Fibroblast of mammary gland (primary cell): ENCODE measurements at regions not wholly inside any gene's neighbourhood (a gene's known extent, or its start where the extent isn't known, plus 50 kb on each side); places are given as distances from the start of the nearest gene placed in this dataset.

Source experiments
- DNase-seq: peaks from one replicate; pipeline ENCODE4 v3.0.0-alpha.2; 2010; ENCODE audit warnings: low read depth
- H3K4me3 ChIP-seq: 2 replicates; pipeline ENCODE4 v1.5.1; 2011; ENCODE audit warnings: low read depth, mild to moderate bottlenecking, low read length, moderate library complexity; ENCODE audit not compliant: control insufficient read depth
- TF ChIP-seq, protein P1 (sequence below): conservative IDR thresholded peaks from 2 replicates; pipeline ENCODE4 v1.5.1; 2011; ENCODE audit warnings: low read depth, low read length, inconsistent platforms; ENCODE audit not compliant: control insufficient read depth, insufficient read depth

GRCh38 chr14:85205875-85206274 lies 324.1 kb upstream of the FLRT2 start:
- TF ChIP-seq, protein P1, sequence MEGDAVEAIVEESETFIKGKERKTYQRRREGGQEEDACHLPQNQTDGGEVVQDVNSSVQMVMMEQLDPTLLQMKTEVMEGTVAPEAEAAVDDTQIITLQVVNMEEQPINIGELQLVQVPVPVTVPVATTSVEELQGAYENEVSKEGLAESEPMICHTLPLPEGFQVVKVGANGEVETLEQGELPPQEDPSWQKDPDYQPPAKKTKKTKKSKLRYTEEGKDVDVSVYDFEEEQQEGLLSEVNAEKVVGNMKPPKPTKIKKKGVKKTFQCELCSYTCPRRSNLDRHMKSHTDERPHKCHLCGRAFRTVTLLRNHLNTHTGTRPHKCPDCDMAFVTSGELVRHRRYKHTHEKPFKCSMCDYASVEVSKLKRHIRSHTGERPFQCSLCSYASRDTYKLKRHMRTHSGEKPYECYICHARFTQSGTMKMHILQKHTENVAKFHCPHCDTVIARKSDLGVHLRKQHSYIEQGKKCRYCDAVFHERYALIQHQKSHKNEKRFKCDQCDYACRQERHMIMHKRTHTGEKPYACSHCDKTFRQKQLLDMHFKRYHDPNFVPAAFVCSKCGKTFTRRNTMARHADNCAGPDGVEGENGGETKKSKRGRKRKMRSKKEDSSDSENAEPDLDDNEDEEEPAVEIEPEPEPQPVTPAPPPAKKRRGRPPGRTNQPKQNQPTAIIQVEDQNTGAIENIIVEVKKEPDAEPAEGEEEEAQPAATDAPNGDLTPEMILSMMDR = no peak
- H3K4me3 ChIP-seq = no peak overlapping the region
- DNase-seq = no peak

GRCh38 chr14:85214471-85214870 lies 315.5 kb upstream of the FLRT2 start:
- peak; percentile 64 for DNase-seq
- no peak overlapping the region for H3K4me3 ChIP-seq
- TF ChIP-seq, protein P1 = no peak

GRCh38 chr14:85217412-85217811 lies 312.5 kb upstream of the FLRT2 start:
- TF ChIP-seq, protein P1 = no peak
- peak; percentile 24 for DNase-seq
- no peak overlapping the region for H3K4me3 ChIP-seq

GRCh38 chr14:85218982-85219381 lies 311.0 kb upstream of the FLRT2 start:
- DNase-seq = no peak
- H3K4me3 ChIP-seq = no peak overlapping the region
- TF ChIP-seq, protein P1 = no peak

DNA sequence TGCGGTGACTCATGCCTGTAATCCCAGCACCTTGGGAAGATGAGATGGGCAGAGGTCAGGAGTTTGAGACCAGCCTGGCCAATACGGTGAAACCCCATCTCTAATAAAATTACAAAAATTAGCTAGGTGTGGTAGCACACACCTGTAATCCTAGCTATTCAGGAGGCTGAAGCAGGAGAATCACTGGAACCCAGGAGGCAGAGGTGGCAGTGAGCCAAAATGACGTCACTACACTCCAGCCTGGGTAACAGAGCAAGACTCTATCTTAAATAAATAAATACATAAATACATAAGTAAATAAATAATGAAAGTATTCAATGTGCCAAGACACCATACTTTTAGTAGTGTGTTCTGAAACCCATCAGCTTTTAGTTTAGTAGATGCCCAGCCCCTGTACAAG lies 308.1 kb upstream of the FLRT2 start:
- DNase-seq = no peak
- TF ChIP-seq, protein P1 = no peak
- no peak overlapping the region for H3K4me3 ChIP-seq

DNA sequence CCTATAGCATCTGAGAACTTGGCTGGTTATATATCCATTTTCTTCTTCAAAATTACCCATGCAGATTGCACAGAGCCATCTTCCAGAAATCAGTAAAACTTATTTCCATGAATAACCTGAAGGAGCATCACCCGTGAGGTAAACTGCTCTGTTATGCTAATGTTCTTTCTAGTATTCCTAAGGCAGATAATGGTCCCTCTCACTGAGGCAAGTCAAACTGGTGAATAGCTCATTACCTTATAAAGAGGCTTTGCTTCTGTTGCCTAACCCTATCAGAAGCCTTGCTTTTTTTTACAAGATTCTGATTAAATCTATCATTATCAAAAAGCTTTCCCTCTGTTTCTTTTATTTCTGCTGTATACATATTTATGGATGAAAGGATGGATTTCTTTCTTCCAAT lies 307.6 kb upstream of the FLRT2 start:
- DNase-seq = no peak
- TF ChIP-seq, protein P1 = no peak
- no peak overlapping the region for H3K4me3 ChIP-seq

- TF ChIP-seq, protein P1 = no peak
- H3K4me3 ChIP-seq = no peak overlapping the region
- DNase-seq = no peak
Measured at GRCh38 chr14:85223667-85224066, 306.3 kb upstream of the FLRT2 start.
